ENCODE measurements at regions not wholly inside any gene's neighbourhood (a gene's known extent, or its start where the extent isn't known, plus 50 kb on each side); places are given as distances from the start of the nearest gene placed in this dataset.

GRCh38 chr7:31211281-31211680, 129.2 kb downstream of the NEUROD6 start:
- no peak for TF ChIP-seq CTCF (IDR thresholded peaks at IDR 0.05)
- TF ChIP-seq POLR2A (IDR thresholded peaks at IDR 0.05): no peak
- no peak for TF ChIP-seq EP300 (IDR thresholded peaks at IDR 0.05)
